ENCODE measurements at regions not wholly inside any gene's neighbourhood (a gene's known extent, or its start where the extent isn't known, plus 50 kb on each side); places are given as distances from the start of the nearest gene placed in this dataset.
A peak's percentile ranks its signal among the peaks of the same experiment; 100 is the strongest.

DNA sequence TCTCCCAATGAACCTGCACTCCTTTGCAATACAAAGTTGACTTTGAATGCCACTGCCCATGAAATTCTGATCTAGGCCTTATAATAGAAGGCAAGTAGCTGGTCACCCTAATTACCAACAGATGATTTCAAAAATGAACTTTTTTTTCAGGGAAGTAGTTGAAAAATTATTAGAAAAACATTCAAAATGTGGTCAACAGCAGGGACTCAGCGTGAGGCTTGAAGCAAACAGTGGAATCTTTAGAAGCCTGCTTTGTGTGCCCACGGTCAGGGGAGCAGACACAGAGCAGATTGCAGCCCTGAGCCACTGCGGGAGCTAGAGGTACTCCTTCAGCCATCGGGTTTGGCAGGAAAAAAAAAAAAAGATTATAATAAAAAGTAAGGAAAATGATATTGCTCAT lies 87.1 kb upstream of the HEY2 start:
- DNase-seq = peak; percentile 25

DNA sequence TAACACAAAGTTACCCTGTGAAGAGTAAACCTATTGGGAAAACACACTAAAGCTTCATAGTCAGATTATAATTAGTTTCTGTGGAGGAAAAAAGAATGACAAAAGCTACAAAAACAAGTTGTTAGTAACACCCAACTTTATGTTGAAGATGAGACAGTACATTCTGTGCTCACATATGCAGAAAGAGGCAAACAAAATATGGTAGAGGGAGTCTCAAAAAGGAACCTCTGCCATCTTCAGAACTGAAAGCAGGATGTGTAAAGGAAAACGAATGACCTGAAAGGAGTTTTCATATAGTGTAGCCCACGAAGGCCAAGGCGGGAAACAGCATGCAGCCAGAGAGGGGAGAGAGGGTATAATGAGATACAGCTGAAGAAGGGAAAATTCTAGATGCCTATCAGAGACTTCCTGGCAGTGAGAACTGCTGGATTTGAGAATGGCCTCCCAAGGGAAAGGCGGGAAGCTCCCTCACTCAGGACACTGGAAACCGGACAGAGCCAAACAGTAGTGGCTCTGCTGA lies 84.1 kb upstream of the HEY2 start:
- no peak for DNase-seq

DNA sequence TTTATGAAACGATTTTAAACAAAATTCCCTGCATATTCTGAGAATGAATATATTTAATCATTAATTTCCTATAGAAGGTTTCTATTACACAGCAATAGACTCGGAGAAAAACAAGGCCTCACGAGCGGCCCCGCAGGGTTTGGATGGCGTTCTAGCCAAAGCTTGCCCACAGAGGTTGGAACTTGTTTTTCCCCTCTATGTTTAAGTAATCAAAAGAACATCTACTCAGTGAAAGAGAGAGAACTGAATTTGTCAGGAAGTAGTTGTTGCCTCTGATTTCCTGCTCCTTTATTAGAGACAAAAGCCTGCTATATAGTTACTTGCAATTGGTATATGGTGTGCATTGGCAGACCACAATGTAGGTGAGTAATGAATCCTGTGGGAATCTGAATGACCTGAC lies 82.1 kb upstream of the HEY2 start:
- DNase-seq = no peak

DNA sequence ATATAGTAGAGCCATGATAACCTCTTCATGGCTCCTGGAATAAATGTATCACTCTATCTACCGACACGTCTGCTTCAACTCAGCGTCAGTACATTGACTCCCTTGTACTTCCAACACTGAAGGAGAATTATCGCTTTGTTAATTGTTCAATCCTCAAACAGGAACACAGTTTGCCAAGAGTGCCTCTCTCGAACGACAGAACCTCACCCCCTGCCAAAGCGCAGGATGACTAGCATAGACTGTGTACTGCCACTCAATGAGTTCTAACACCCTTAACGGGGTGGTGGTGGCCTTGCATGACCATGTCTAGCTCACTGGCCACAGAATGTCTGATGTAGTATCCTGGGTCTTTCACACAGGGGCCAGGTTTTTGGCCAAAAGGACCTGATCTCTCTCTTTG lies 81.4 kb upstream of the HEY2 start:
- DNase-seq = no peak

DNA sequence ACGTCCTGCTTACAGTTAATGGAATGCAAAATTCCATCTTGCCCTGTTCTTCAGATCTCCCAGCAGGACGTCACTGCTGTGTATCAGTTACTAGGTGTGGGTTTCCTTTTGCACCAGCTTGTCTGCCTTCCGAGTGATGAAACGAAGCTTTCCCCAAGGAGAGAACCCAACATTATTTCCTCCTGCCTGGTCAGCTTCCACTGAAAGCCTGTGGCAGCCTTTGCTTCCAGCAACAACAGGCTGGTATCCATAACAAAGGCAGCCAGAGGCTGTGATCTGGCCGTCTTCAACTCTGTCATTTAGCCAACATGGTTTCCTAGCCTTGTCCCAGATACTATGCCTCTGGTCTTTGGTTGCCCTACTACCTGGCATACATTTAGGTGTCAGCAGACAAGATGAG lies 78.9 kb upstream of the HEY2 start:
- no peak for DNase-seq

DNA sequence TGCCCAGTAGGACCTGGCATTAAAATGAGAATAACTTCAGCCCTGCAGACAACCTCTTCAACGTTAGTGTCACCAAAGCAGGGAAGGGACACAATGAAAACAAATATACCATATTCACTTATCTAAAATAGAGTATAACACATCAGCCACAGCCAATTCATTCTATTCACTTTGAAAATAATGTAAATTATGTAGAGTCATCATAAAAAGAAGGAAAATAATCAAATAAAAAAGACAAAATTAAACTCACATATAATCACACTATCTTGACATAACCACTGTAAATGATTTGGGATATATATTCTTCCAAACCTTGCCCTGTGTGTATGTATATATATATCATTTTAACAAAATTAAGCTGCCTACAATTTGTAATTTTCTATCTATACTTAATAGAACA lies 78.1 kb upstream of the HEY2 start:
- no peak for DNase-seq

DNA sequence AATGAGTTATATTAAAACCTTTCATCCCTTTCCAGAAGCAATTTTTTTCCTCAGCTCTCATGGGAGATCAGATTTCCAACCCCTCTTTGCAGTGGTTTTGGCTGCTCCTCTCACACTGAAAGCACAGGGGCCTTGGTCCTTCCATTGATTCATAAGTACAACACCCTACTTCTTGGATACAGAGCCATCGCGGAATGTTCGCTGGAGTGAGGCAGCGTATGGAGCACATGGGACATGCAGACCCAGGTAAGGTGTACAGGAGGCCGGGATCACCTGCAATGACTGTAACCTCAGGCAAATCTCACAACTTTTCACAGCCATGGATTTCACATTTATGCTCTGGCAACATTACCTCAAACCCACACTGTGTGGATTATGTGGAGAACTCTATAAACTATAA lies 75.2 kb upstream of the HEY2 start:
- DNase-seq = no peak

DNA sequence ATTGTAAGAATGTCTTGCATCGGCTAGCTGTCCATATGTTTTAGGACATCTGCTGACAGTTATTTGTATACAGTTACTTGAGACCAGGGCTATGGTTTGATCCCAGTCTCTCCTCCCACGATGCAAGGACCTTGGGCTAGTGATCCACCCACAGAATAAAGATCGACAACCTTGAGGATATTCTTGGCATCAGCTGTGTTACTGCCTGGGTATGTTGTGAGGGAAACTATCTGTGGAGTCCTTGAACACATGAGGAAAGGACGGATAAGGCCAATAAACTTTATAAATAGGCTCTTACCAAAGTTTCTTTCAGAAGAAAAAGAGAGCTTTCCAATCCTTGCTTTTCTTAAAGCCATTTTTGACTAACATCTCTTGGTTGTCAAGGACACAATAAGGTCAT lies 70.8 kb upstream of the HEY2 start:
- DNase-seq = no peak

DNA sequence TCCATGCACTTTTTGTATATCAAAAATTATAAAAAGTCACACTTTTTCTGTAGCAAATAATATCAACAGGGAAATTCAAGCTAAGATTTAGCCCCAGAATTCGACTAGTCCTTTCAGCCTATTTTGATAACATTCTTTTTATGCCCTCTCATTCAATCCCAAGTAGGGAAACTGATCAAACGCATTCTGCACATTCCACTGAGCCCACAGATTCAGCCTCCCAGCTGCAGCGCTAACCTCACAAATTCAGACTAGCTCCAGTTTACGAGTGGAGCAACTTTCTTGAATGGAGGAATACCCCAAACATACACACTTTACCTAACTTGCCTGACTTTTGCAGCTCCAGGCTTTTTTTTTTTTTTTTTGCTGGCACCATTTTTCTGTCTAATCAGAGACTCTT lies 70.3 kb upstream of the HEY2 start:
- DNase-seq = no peak

DNA sequence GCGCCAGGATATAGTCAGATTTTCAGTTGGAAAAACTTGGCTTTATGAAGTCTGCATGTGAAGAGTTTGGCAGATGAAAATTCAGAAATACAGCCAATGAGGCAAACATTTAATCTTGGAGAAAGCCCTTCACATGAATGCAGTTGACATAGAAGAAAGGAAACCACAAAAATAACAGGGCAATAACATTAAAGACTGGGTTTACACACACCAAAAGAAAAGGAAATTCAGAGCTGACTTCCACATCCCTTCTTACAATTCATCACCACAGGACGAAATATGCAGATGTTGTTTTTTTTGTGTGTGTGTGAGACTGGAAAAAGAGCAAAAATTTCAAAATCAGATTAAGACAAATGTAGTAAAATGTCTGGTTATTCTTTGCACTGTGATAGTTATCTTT lies 69.8 kb upstream of the HEY2 start:
- DNase-seq = no peak

DNA sequence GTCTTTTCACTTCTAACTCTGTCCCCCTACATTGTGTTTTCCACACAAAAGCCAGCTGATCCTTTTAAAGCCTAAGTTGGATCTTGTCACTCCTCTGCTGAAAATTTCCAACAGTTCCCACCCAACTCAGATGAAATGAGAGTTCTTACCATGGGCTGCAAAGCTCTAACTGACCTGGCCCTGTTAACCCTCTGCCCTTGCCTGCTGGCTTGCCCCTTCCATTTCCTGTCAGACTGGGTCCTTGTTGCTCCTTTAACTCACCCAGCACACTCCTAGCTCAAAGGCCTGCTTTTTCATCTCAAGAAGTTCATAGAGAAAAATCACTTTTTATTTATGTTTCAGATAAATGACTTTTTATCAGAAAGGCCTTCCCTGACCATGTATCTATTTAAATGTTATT lies 66.5 kb upstream of the HEY2 start:
- no peak for DNase-seq

DNA sequence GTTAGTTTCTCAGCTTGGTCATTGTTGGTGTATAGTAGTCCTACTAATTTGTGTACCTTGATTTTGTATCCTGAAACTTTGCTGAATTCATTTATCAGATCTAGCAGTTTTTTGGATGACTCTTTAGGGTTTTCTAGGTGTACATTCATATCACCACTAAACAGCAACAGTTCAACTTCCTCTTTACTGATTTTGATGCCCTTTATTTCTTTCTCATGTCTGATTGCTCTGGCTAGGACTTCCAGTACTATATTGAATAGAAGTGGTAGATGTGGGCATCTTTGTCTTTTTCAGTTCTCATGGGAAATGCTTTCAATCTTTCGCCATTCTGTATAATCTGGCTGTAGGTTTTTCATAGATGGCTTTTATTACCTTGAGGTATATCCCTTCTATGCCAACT lies 61.3 kb upstream of the HEY2 start:
- DNase-seq = no peak

DNA sequence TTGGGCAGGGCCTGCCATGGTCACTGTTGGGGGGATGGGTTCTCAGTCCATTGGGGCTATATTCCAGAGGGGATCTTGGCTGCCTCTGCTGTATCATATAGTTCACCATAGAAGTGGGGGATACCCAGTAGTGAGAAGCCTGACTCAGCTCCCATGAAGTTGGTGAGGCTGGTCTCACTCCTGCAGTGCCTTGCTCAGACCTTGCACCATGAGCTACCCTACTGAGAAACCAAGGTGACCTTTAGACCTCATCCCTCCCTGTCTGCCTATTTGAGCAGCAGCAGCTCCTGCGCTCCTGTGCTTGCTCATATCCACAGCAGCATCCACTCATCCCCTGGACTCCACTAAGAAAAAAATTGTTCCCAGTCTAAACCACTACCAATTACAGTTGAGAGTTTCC lies 56.0 kb upstream of the HEY2 start:
- DNase-seq = no peak

DNA sequence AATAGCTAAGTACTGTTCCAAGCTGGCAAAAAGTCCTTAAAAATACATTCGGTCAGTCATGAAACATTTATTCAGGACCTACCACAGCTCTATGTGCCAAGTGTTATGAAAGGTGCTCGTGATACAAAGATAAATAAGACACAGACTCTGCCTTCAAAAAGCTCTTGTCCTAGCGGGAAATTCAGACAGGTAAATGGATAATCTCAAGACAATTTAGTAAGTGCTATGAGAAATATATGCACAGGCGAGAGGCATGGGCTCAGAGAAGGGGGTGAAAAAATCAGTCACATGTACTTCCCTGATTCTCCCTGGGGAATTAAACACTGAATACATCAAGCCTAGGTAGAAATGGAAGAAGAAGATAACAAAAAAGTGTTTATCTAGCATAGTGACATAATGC lies 49.8 kb upstream of the HEY2 start:
- DNase-seq = no peak

Measured in fibroblast of skin of back (primary cell).